ENCODE measurements at regions not wholly inside any gene's neighbourhood (a gene's known extent, or its start where the extent isn't known, plus 50 kb on each side); places are given as distances from the start of the nearest gene placed in this dataset.
"Not testable (repeated sequence)": the region's sequence is repeated elsewhere in the genome, so short reads cannot be mapped to it uniquely, and the experiment has no call there.

- Histone ChIP-seq H3K4me1 (ENCODE audit: control insufficient read depth, insufficient read depth, low read length) (no peaks in the 10 kb centered on the region), H3K27ac (ENCODE audit: low read length) (no peak overlapping the region), H3K9me3 (ENCODE audit: control insufficient read depth, low read depth, low read length) (no peaks in the 10 kb centered on the region), H3K4me3 (ENCODE audit: low read length) (no peak overlapping the region), H3K36me3 (ENCODE audit: control insufficient read depth, insufficient read depth, low read length) (no peaks in the 10 kb centered on the region), H3K27me3 (ENCODE audit: control insufficient read depth, insufficient read depth, low read length) (no peaks in the 10 kb centered on the region)
- DNase-seq, result no peak
- WGBS (ENCODE audit: insufficient coverage, low lambda C conversion rate), result 93% methylated on average over 3 of the region's 4 CpGs
These were observed 66.1 kb downstream of the RBMX2 start for GRCh38 chrX:130467936-130468335.

DNA sequence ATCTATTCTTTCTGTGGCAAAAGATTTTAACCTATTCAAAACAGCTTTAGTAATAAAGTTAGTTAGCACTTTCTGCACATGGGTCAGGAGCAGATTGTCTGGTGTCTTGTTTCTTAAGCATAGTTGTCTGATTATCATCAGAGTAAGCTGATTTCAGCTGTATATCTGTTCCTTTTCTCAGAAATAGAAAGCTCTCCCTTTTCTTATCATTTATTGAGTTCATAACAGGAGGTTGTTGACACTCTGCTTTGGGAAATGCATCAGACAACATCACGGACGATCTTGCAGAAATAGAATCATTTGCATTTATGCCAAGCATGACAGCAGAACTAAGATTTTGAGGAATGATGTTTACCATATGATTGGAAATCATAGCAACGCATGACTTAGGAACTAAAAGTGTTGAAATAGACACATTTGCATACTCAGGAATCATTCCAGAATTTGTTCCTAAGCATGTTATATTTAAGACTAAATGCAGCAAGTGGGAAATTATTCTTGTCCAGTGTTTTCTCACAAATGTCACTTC is 66.7 kb downstream of the RBMX2 start:
- Histone ChIP-seq H3K4me1 (ENCODE audit: control insufficient read depth, insufficient read depth, low read length) (no peaks in the 10 kb centered on the region), H3K36me3 (ENCODE audit: control insufficient read depth, insufficient read depth, low read length) (no peaks in the 10 kb centered on the region), H3K27me3 (ENCODE audit: control insufficient read depth, insufficient read depth, low read length) (no peaks in the 10 kb centered on the region), H3K27ac (ENCODE audit: low read length) (no peak overlapping the region), H3K4me3 (ENCODE audit: low read length) (no peak overlapping the region), H3K9me3 (ENCODE audit: control insufficient read depth, low read depth, low read length) (no peaks in the 10 kb centered on the region)
- WGBS (ENCODE audit: insufficient coverage, low lambda C conversion rate), result no CpG with 5 or more reads among the region's 3 CpGs
- DNase-seq, result no peak

GRCh38 chrX:130482871-130483270 is 81.1 kb downstream of the RBMX2 start:
- Histone ChIP-seq H3K9me3 (ENCODE audit: control insufficient read depth, low read depth, low read length) (no peaks in the 10 kb centered on the region), H3K4me1 (ENCODE audit: control insufficient read depth, insufficient read depth, low read length) (no peaks in the 10 kb centered on the region), H3K27me3 (ENCODE audit: control insufficient read depth, insufficient read depth, low read length) (no peaks in the 10 kb centered on the region), H3K36me3 (ENCODE audit: control insufficient read depth, insufficient read depth, low read length) (no peaks in the 10 kb centered on the region), H3K27ac (ENCODE audit: low read length) (no peak overlapping the region), H3K4me3 (ENCODE audit: low read length) (no peak overlapping the region)
- no CpG with 5 or more reads among the region's 2 CpGs for WGBS (ENCODE audit: insufficient coverage, low lambda C conversion rate)
- DNase-seq, result no peak

DNA sequence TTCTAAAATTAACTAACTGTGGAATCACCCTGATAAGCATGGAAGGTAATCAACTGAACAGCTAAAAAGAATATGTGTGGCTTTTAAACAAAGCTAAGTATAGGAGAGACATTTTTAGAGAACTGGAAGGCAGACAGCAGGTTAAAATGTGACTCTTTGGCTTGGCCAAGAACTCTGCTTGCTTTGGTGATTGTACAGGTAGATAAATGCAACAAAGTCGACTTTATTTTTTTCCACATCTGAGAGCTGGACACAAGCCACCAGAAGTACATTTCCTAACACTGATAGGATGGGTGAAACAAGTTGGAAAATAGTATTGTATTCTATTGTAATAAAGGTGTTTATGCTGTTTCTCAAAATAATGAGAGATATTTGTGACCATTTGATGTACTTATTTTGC is 84.1 kb downstream of the RBMX2 start:
- Histone ChIP-seq H3K4me1 (ENCODE audit: control insufficient read depth, insufficient read depth, low read length) (no peaks in the 10 kb centered on the region), H3K27me3 (ENCODE audit: control insufficient read depth, insufficient read depth, low read length) (no peaks in the 10 kb centered on the region), H3K36me3 (ENCODE audit: control insufficient read depth, insufficient read depth, low read length) (no peaks in the 10 kb centered on the region), H3K4me3 (ENCODE audit: low read length) (no peak overlapping the region), H3K27ac (ENCODE audit: low read length) (no peak overlapping the region), H3K9me3 (ENCODE audit: control insufficient read depth, low read depth, low read length) (no peaks in the 10 kb centered on the region)
- DNase-seq, result no peak
- no CpG with 5 or more reads among the region's 1 CpG for WGBS (ENCODE audit: insufficient coverage, low lambda C conversion rate)

- H3K4me1 ChIP-seq (ENCODE audit: control insufficient read depth, insufficient read depth, low read length); DNase-seq; H3K4me3 ChIP-seq (ENCODE audit: low read length); H3K9me3 ChIP-seq (ENCODE audit: control insufficient read depth, low read depth, low read length); H3K27ac ChIP-seq (ENCODE audit: low read length); H3K27me3 ChIP-seq (ENCODE audit: control insufficient read depth, insufficient read depth, low read length); H3K36me3 ChIP-seq (ENCODE audit: control insufficient read depth, insufficient read depth, low read length): not testable (repeated sequence)
- no CpG with 5 or more reads among the region's 10 CpGs for WGBS (ENCODE audit: insufficient coverage, low lambda C conversion rate)
These were observed 93.7 kb downstream of the RBMX2 start for GRCh38 chrX:130495502-130495901.

DNA sequence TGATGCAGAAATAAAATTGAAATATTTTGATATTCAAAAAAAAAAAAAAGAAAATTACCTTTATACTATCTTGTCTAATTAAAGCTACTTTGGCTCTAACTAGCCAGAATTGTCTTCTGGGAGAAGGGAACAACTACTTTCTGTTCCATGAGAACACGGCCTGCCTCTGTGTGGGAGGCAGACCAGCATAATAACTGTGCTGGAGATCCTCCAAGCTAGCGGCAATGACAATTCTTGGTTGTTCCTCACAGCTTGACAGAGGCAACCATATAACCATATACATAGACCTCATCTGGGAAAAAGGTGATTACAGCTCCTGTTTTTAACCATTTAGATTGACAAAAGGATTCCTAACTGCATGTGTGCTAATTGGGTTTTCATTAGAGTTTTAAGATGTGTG is 95.7 kb downstream of the RBMX2 start:
- H3K36me3 ChIP-seq (ENCODE audit: control insufficient read depth, insufficient read depth, low read length), result no peaks in the 10 kb centered on the region
- WGBS (ENCODE audit: insufficient coverage, low lambda C conversion rate), result no CpG with 5 or more reads among the region's 2 CpGs
- H3K4me3 ChIP-seq (ENCODE audit: low read length), result no peak overlapping the region
- H3K9me3 ChIP-seq (ENCODE audit: control insufficient read depth, low read depth, low read length), result no peaks in the 10 kb centered on the region
- H3K27ac ChIP-seq (ENCODE audit: low read length), result no peak overlapping the region
- no peaks in the 10 kb centered on the region for H3K27me3 ChIP-seq (ENCODE audit: control insufficient read depth, insufficient read depth, low read length)
- no peak for DNase-seq
- H3K4me1 ChIP-seq (ENCODE audit: control insufficient read depth, insufficient read depth, low read length), result no peaks in the 10 kb centered on the region

DNA sequence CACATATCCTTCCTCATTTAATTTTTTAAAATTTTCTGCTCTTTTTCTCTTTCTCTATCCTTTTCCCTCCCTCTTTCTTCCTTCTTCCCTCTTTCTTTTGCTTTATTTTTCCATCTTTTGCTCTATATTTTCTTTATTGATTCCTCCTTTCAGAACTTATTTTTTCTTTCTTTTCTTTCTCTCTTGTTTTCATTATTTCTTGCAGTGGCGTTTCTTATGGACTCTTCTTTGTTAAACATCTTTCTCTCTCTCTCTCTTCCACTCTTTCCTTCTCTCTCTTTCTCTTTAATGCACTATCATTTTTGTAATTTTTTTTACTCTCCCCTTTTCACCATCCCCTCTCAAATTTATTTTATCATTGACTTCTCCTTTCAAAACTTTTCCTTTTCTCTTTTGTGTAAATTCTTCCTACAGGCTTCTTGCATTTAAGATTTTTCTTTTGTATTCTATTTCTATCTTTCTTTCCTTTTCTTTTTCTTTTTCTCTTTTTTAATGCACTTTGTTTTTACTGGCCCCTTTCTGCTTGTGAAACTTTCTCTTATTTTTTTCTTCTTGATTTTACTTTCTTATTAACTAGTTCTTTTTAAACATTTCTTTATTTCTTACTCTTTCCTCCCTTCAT is 97.0 kb downstream of the RBMX2 start:
- no peak for DNase-seq
- no peak overlapping the region for H3K27ac ChIP-seq (ENCODE audit: low read length)
- no peaks in the 10 kb centered on the region for H3K36me3 ChIP-seq (ENCODE audit: control insufficient read depth, insufficient read depth, low read length)
- H3K4me1 ChIP-seq (ENCODE audit: control insufficient read depth, insufficient read depth, low read length), result no peaks in the 10 kb centered on the region
- no peaks in the 10 kb centered on the region for H3K9me3 ChIP-seq (ENCODE audit: control insufficient read depth, low read depth, low read length)
- WGBS (ENCODE audit: insufficient coverage, low lambda C conversion rate), result 91% methylated on average over 1 of the region's 1 CpG
- H3K27me3 ChIP-seq (ENCODE audit: control insufficient read depth, insufficient read depth, low read length), result no peaks in the 10 kb centered on the region
- H3K4me3 ChIP-seq (ENCODE audit: low read length), result no peak overlapping the region

GRCh38 chrX:130502016-130502570 is 100.3 kb downstream of the RBMX2 start:
- Histone ChIP-seq H3K27ac (ENCODE audit: low read length) (no peak overlapping the region), H3K4me1 (ENCODE audit: control insufficient read depth, insufficient read depth, low read length) (no peaks in the 10 kb centered on the region), H3K9me3 (ENCODE audit: control insufficient read depth, low read depth, low read length) (no peaks in the 10 kb centered on the region), H3K36me3 (ENCODE audit: control insufficient read depth, insufficient read depth, low read length) (no peaks in the 10 kb centered on the region), H3K27me3 (ENCODE audit: control insufficient read depth, insufficient read depth, low read length) (no peaks in the 10 kb centered on the region), H3K4me3 (ENCODE audit: low read length) (no peak overlapping the region)
- WGBS (ENCODE audit: insufficient coverage, low lambda C conversion rate), result 79% methylated on average over 3 of the region's 3 CpGs
- DNase-seq, result no peak

DNA sequence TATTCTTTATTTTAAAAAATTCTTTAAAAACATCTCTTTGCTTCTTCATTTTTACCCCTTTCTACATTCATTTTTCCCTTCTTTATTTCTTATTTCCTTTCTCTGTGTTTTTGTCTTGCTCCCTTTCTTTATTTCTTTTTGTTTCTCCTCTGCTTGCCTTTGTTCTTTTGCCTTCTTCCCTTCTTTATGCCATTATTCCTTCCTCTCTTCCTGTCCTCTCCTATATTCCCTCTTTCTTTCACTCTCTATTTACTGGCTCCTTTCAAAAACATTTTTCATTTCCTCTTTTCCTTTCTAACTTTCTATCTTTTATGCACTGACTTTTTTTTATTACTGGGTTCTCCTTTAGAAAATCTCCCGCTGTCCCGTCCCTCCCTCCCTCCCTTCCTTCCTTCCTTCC is 102.2 kb downstream of the RBMX2 start:
- Histone ChIP-seq H3K9me3 (ENCODE audit: control insufficient read depth, low read depth, low read length) (no peaks in the 10 kb centered on the region), H3K27me3 (ENCODE audit: control insufficient read depth, insufficient read depth, low read length) (no peaks in the 10 kb centered on the region), H3K36me3 (ENCODE audit: control insufficient read depth, insufficient read depth, low read length) (no peaks in the 10 kb centered on the region), H3K4me3 (ENCODE audit: low read length) (no peak overlapping the region), H3K27ac (ENCODE audit: low read length) (no peak overlapping the region), H3K4me1 (ENCODE audit: control insufficient read depth, insufficient read depth, low read length) (no peaks in the 10 kb centered on the region)
- WGBS (ENCODE audit: insufficient coverage, low lambda C conversion rate), result 100% methylated on average over 1 of the region's 2 CpGs
- no peak for DNase-seq

- no peak for DNase-seq
- Histone ChIP-seq H3K4me1 (ENCODE audit: control insufficient read depth, insufficient read depth, low read length) (no peaks in the 10 kb centered on the region), H3K9me3 (ENCODE audit: control insufficient read depth, low read depth, low read length) (no peaks in the 10 kb centered on the region), H3K27ac (ENCODE audit: low read length) (no peak overlapping the region), H3K4me3 (ENCODE audit: low read length) (no peak overlapping the region), H3K36me3 (ENCODE audit: control insufficient read depth, insufficient read depth, low read length) (no peaks in the 10 kb centered on the region), H3K27me3 (ENCODE audit: control insufficient read depth, insufficient read depth, low read length) (no peaks in the 10 kb centered on the region)
- 92% methylated on average over 1 of the region's 2 CpGs for WGBS (ENCODE audit: insufficient coverage, low lambda C conversion rate)
These were observed 105.2 kb downstream of the RBMX2 start for GRCh38 chrX:130507015-130507414.

- no CpG with 5 or more reads among the region's 3 CpGs for WGBS (ENCODE audit: insufficient coverage, low lambda C conversion rate)
- H3K4me1 ChIP-seq (ENCODE audit: control insufficient read depth, insufficient read depth, low read length); H3K4me3 ChIP-seq (ENCODE audit: low read length); H3K27me3 ChIP-seq (ENCODE audit: control insufficient read depth, insufficient read depth, low read length); DNase-seq; H3K36me3 ChIP-seq (ENCODE audit: control insufficient read depth, insufficient read depth, low read length); H3K27ac ChIP-seq (ENCODE audit: low read length); H3K9me3 ChIP-seq (ENCODE audit: control insufficient read depth, low read depth, low read length): not testable (repeated sequence)
These were observed 110.7 kb downstream of the RBMX2 start for GRCh38 chrX:130512534-130512933.
